ENCODE measurements at regions not wholly inside any gene's neighbourhood (a gene's known extent, or its start where the extent isn't known, plus 50 kb on each side); places are given as distances from the start of the nearest gene placed in this dataset.

DNA sequence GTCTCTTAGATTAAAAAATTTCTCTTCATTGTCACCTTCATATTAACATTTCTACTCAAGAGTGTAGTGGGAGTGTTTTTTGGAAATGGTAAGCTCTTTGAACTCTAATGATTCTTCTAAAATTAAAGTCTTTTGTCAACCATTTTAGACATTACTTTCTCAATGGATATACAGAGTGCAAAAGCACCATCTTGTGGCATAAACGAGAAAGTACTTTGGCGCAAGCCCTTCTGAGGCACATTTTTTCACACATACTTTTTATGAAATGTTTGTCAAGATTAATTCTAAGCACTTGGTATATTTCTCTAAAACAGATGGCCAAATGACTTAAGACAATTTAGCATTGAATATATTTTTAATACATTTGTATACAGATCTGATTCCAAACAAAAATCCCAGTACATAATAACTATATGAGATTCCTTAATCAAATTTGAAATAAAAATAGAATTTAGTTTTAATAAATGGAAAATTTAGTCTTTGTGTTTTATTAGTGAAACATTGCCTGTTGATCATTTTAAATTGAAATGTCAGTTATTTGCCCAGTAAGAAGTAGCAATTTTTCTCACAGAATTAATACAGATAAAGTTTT lies 63.3 kb upstream of the GALNT5 start:
- Mint-ChIP-seq H3K4me3 (no peak overlapping the region), H3K36me3 (ENCODE audit: low read depth) (no peaks in the 10 kb centered on the region), H3K27me3 (peaks cover 11% of the 10 kb centered on the region), H3K9me3 (no peaks in the 10 kb centered on the region), H3K4me1 (peaks cover 1% of the 10 kb centered on the region), H3K27ac (no peak overlapping the region)
- DNase-seq: peak; percentile 17
- POLR2A ChIA-PET: no interaction called here
- CTCF ChIA-PET: interaction anchor here (0.9 to 1.3 kb wide), 2 partner anchors 14 to 1817 kb away, joined by 3 to 4 read pairs; no protein-coding TSS in a partner anchor

DNA sequence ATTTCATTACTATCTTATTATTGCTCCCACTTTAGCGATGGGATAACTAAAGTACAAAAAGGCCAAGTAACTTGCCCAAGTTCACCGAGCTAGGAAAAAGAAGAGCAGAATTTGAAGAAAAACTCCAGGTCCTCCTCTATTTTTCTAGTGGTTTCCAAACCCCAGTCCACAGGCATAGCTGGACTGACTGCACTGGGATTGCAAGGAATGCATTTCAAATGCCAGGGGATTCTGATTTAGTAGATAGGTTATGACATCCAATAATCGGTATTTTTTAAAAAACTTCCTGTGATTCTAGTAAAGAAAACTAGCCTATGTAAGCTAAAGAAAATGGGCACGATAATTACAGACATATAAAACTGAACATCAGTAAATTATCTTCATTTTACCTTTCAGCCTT lies 62.7 kb upstream of the GALNT5 start:
- peaks cover 13% of the 10 kb centered on the region for H3K27me3 Mint-ChIP-seq
- no peaks in the 10 kb centered on the region for H3K36me3 Mint-ChIP-seq (ENCODE audit: low read depth)
- ChIA-PET CTCF (no interaction called here), POLR2A (no interaction called here)
- H3K4me1 Mint-ChIP-seq: peaks cover 1% of the 10 kb centered on the region
- H3K27ac Mint-ChIP-seq: no peak overlapping the region
- DNase-seq: no peak
- H3K4me3 Mint-ChIP-seq: no peak overlapping the region
- no peaks in the 10 kb centered on the region for H3K9me3 Mint-ChIP-seq

DNA sequence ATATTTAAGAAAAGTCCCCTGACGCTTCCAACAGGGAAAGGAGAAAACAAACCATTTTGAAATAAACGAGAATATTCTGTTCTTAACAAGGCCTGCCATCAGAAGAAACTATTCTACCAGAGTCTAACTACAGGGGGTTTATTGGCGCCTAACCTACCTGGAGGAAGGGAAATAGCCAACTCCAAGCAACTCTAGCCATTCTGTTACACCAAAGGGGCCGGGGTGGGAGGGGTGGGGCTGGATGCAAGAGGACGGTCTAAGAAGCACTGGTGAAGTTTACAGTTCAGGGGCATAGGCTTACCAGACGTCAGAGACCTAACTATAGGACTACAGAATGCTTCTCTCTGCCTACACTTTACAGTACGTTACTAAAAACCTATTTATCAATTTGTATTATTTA lies 60.5 kb upstream of the GALNT5 start:
- peaks cover 1% of the 10 kb centered on the region for H3K4me1 Mint-ChIP-seq
- no peak overlapping the region for H3K27ac Mint-ChIP-seq
- no peaks in the 10 kb centered on the region for H3K9me3 Mint-ChIP-seq
- H3K36me3 Mint-ChIP-seq (ENCODE audit: low read depth): no peaks in the 10 kb centered on the region
- no peak for DNase-seq
- CTCF ChIA-PET: no interaction called here
- H3K4me3 Mint-ChIP-seq: no peak overlapping the region
- POLR2A ChIA-PET: no interaction called here
- H3K27me3 Mint-ChIP-seq: peaks cover 17% of the 10 kb centered on the region

DNA sequence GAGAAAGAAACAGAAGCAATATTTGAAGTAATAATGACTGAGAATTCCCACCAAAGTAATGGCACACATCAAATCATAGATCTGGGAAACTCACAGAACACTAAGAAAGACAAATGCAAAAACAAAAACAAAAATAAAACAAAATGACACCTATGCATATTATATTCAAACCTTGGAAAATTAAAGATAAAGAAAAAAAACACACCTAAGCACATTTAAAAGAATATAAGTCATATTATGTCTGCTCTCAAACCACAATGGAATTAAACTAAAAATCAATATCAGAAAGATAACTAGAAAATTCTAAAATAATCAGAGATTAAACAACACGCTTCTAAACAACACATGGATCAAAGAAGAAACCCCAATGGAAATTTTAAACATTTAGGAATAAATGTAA lies 59.7 kb upstream of the GALNT5 start:
- POLR2A ChIA-PET: no interaction called here
- Mint-ChIP-seq H3K36me3 (ENCODE audit: low read depth) (no peaks in the 10 kb centered on the region), H3K4me3 (no peak overlapping the region), H3K4me1 (peaks cover 1% of the 10 kb centered on the region), H3K27me3 (peaks cover 17% of the 10 kb centered on the region), H3K9me3 (no peaks in the 10 kb centered on the region), H3K27ac (no peak overlapping the region)
- CTCF ChIA-PET: no interaction called here
- no peak for DNase-seq

DNA sequence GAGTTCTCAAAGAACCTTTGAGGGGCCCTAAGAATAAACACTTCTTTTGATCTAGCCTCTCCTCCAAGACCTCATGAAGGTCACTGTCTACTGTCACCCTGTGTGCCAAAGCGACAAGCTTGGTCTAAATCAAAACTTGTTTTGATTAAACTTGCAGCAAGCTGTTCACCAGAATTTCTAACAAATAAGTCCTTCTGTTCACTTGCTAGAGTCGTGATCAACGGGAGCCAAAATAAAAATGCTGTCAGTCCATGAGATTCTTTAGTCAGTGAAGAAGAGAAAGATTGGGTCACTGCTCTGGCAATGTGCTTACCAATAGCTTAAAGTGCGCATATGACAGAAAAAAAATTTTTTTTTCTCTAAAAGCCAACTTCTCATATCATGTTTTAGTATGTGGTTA lies 53.9 kb upstream of the GALNT5 start:
- CTCF ChIA-PET: no interaction called here
- Mint-ChIP-seq H3K9me3 (no peaks in the 10 kb centered on the region), H3K4me1 (no peaks in the 10 kb centered on the region), H3K27me3 (peaks cover 17% of the 10 kb centered on the region), H3K36me3 (ENCODE audit: low read depth) (no peaks in the 10 kb centered on the region), H3K4me3 (no peak overlapping the region), H3K27ac (no peak overlapping the region)
- POLR2A ChIA-PET: no interaction called here
- no peak for DNase-seq

DNA sequence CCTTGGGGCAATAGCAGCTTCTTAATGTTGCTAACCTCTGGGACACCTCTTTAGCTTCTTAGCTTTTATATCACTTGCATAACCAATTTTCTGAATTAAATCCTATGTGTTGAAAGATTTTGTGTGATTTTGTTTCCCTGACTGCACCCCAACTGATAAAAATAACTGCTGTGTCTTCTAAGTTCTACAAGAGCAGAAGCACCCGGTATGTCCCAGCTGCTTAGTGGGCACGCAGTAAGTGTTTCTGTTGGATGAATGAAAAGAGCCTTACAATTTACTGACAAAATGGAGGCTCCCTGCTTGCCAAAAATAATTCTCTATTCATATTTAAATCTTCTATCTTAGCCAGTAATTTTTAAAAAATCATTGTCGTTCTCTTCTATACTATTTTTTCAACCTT lies 53.1 kb upstream of the GALNT5 start:
- H3K27ac Mint-ChIP-seq: no peak overlapping the region
- no peaks in the 10 kb centered on the region for H3K36me3 Mint-ChIP-seq (ENCODE audit: low read depth)
- no peaks in the 10 kb centered on the region for H3K9me3 Mint-ChIP-seq
- ChIA-PET CTCF (no interaction called here), POLR2A (no interaction called here)
- no peak overlapping the region for H3K4me3 Mint-ChIP-seq
- DNase-seq: no peak
- H3K4me1 Mint-ChIP-seq: no peaks in the 10 kb centered on the region
- H3K27me3 Mint-ChIP-seq: peaks cover 11% of the 10 kb centered on the region

DNA sequence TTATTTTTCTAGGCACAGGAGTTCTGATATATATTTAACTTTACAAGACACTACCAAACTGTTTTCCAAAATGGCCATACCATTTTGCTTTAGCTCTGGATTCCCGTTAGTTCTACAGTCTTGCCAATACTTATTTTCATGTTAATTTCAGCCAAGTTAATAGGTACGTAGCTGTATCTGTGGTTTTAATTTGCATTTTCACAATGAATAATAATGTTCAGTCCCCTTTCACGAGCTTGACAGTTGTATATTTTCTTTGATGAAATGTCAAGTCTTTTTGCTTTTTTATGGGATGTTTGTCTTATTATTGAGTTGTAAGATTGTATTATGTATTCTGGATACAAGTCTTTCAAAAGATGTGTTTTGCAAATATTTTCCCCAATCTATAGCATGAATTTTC lies 50.6 kb upstream of the GALNT5 start:
- no peaks in the 10 kb centered on the region for H3K9me3 Mint-ChIP-seq
- ChIA-PET CTCF (no interaction called here), POLR2A (no interaction called here)
- H3K36me3 Mint-ChIP-seq (ENCODE audit: low read depth): no peaks in the 10 kb centered on the region
- H3K27ac Mint-ChIP-seq: no peak overlapping the region
- peaks cover 7% of the 10 kb centered on the region for H3K27me3 Mint-ChIP-seq
- H3K4me1 Mint-ChIP-seq: no peaks in the 10 kb centered on the region
- no peak for DNase-seq
- H3K4me3 Mint-ChIP-seq: no peak overlapping the region

Data from activated CD4-positive, alpha-beta T cell treated with anti-CD3 and anti-CD28 coated beads, Interleukin-2, amount 10 ng/mL, durations not matched to agents 7 days and 5 days (primary cell).